GM12874 (cell line): ENCODE measurements at regions not wholly inside any gene's neighbourhood (a gene's known extent, or its start where the extent isn't known, plus 50 kb on each side); places are given as distances from the start of the nearest gene placed in this dataset.

Source experiments
- CTCF ChIP-seq: IDR thresholded peaks from 2 replicates; pipeline ENCODE4 v1.5.1; 2011; ENCODE audit warnings: low read depth, mild to moderate bottlenecking, control low read depth, low read length, moderate library complexity; ENCODE audit not compliant: insufficient read depth

GRCh38 chr5:58153255-58153654 lies 306.6 kb downstream of the PLK2 start:
- TF ChIP-seq CTCF: no peak

- TF ChIP-seq CTCF: no peak
These were observed 308.5 kb downstream of the PLK2 start for GRCh38 chr5:58151414-58151813.

DNA sequence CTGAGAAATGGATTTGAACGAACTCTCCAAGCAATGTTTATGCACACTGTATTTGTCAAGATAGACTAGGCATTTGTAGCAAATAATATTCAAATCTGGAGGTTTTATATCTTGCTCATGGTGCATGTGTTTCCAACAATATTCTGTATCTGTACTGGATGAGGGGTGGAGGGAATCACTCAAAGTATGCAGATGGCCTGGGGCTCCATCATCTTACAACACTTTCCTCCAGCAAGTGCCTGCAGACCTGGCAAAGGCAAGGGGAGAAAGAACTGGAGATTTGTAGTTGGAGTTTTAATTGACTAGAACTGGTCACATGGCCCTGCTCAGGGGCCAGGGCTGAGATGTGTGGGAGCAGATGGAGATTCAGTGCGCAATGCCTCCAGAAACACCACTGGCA lies 309.0 kb downstream of the PLK2 start:
- TF ChIP-seq CTCF: no peak

- TF ChIP-seq CTCF: no peak
These were observed 310.1 kb downstream of the PLK2 start for GRCh38 chr5:58149746-58150145.

- no peak for TF ChIP-seq CTCF
These were observed 310.5 kb downstream of the PLK2 start for GRCh38 chr5:58149345-58149744.

DNA sequence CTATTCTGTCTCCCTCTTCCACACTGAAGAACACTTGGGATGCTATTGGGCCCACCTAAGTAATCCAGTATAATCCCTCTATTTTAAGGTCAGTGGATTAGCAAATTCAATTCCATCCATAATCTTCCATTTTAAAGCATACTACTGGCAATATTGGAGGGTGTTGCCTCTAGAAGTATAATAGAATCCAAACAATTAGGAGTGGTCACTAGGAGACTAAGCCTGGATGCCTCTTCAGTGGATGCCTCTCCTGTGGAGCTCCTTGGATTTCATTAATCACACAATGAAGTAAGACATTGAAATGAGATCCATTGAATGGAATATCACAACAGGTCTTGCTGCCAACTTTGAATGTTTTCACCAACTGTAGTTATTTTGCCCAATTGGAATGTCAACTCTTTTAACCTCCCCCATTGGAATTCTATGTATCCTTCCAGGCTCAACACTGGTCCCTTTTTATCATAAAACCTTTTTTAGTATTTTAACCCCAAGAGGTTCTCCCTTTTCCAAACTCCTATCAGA lies 311.6 kb downstream of the PLK2 start:
- TF ChIP-seq CTCF: no peak

- no peak for TF ChIP-seq CTCF
These were observed 314.4 kb downstream of the PLK2 start for GRCh38 chr5:58145397-58145934.
